Upper lobe of left lung (tissue), 4 donors: ENCODE measurements at regions not wholly inside any gene's neighbourhood (a gene's known extent, or its start where the extent isn't known, plus 50 kb on each side); places are given as distances from the start of the nearest gene placed in this dataset.

ENCODE experiments used
- CTCF ChIP-seq, 6 experiments: fragments of 450-650 bp in 4 of 6; fragments of 200-600 bp in 2 of 6; sonication (generic) in 2 of 6; IDR thresholded peaks; one replicate each; pipeline ENCODE4 v1.5.1; 2016 to 2019; ENCODE audit warnings: antibody characterized with exemption in 6 of 6
- EP300 ChIP-seq, 4 donors: sonication (generic); formaldehyde crosslinking; IDR thresholded peaks; one replicate each; pipeline ENCODE4 v1.5.1; 2017; ENCODE audit warnings: antibody characterized with exemption in 4 of 4, control low read depth in 2 of 4
- POLR2A ChIP-seq, 4 donors: fragments of 450-650 bp; IDR thresholded peaks; one replicate each; pipeline ENCODE4 v1.5.1; 2016 to 2017; ENCODE audit warnings: antibody characterized with exemption in 4 of 4, mild to moderate bottlenecking in 2 of 4
- POLR2AphosphoS5 ChIP-seq, 2 donors: sonication (generic); formaldehyde crosslinking; IDR thresholded peaks; one replicate each; pipeline ENCODE4 v1.5.1; 2017; ENCODE audit warnings: antibody characterized with exemption in 2 of 2

- TF ChIP-seq CTCF (IDR thresholded peaks at IDR 0.05), result peak in 3 of 6 experiments; percentile 17 to 24 (median 19)
- TF ChIP-seq EP300 (IDR thresholded peaks at IDR 0.05), result no peak
- no peak for TF ChIP-seq POLR2AphosphoS5 (IDR thresholded peaks at IDR 0.05)
- TF ChIP-seq POLR2A (IDR thresholded peaks at IDR 0.05), result no peak
Observed at GRCh38 chr10:18793951-18794350, 134.7 kb downstream of the ARL5B start.
